Stimulated activated CD4-positive, alpha-beta T cell treated with anti-CD3 and anti-CD28 coated beads, Interleukin-2, amount 100 ng/mL, for 4 hours (primary cell): ENCODE measurements at regions not wholly inside any gene's neighbourhood (a gene's known extent, or its start where the extent isn't known, plus 50 kb on each side); places are given as distances from the start of the nearest gene placed in this dataset.

Source experiments
- DNase-seq: peaks from one replicate; pipeline ENCODE4 v3.0.0-alpha.2; 2020; ENCODE audit warnings: low read depth

DNA sequence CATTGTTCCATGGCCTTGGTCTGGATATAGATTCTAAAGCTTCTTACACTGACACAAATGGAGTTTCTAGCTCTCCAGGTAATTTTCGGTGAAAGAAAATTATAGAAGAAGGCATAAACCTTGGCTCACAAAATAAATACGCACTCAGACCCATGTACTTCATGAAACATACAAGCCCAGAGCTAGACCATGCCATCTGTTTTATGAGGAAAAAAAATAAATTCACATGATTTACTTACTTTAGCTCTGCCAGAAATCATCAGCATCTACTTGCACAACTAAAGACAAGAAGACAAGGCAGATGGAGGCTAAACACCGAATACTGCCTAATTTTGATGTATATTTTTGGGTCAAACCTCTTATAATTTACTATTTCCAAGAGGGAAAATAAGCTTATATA is 197.4 kb upstream of the KLF14 start:
- DNase-seq, result no peak

DNA sequence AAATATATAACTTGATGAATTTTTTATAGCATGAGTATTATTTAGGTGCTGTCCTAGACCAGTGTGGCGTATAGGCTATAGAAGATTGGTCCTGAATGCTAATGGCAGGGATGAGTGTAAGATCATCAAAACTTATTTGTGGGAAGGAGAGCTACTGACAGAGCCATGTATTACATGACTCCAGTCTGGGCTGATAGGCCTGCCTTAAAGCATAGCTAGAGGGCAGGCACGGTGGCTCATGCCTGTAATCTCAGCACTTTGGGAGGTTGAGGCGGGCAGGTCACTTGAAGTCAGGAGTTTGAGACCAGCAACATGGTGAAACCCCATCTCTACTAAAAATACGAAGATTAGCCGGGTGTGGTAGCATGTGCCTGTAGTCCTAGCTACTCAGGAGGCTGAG is 198.1 kb upstream of the KLF14 start:
- DNase-seq, result no peak

DNA sequence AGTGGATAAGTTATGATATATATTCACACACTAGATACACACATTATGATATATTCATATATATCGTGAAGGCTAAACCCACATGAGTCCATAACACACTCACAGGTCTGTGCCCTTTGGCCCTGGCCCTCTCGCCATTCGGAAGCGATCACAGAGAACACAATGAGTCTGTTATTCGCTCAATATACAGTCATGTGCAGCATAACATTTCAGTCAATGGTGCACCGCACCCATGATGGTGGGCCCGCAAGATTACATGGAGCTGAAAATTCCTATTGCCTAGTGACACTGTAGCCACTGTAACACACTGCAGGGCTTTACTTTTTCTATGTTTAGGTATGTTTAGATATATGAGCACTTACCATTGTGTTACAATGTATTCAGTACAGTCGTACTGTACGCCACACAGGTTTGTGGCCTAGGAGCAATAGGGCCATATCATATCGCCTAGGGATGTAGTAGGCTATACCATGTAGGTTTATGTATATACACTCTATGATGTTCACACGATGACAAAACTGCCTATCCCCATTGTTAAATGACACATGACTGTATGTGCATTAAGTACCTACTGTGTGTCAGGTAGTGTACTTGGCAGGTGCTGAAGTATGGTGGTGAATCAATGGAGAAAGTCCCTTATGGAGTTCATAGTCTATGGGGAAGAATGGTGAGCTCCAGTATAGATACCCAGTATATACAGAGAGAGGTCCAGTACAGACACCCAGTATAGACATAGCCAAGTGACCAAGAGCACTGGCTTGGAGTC is 198.8 kb upstream of the KLF14 start:
- no peak for DNase-seq

DNA sequence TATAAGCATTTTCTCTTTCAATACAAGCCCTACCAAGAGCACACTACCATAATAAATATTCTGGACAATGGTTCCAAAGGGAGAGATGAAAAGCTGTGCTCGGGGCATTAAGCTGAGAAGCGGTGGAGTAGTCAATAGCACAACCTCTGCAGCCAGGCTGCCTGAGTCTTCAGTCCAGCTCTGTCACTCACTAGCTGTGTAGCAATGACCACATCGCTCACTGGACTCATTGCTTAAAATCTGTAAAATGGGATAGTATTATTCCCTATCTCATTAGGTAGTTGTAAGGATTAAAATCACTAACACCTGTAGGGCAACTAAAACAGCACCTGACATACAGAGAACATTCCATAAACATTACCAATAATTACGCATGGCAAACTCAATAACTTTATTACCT is 199.9 kb upstream of the KLF14 start:
- DNase-seq, result no peak

- no peak for DNase-seq
Observed at GRCh38 chr7:130935564-130936157, 201.7 kb upstream of the KLF14 start.

DNA sequence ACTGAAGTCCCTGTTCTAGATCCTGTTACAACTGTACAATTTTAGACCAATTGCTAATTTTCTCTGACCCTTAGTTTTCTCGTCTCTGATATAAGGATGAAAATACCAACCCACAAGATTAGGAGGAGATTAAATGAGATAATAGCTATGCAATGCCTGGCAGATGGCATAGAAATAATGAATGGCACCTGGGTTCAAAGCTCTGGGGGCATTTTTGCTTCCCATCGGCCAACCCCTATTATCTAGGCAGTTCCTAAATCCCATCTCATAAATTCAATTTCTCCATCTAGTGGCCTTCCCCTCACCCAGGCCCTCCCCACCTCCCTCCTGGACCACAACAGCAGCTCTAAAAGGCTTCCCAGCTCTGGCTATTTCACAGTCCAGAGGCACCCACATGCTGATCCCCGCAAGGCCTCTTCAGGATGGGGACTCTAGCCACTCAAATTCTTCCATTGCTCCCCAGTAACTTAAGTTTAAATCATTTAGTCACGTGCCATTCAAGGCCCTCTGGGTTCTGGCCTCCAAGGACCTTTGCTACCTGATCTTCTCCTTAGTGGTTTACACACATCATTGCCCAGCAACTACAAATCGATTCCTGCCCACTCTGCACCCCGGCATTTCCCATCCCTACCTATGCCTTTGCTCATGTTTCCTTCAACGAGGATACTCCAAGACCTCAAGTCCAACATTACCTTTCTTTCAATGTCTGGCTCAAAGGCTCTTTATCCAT is 202.4 kb upstream of the KLF14 start:
- no peak for DNase-seq

- DNase-seq, result no peak
Observed at GRCh38 chr7:130937016-130937415, 203.0 kb upstream of the KLF14 start.

DNA sequence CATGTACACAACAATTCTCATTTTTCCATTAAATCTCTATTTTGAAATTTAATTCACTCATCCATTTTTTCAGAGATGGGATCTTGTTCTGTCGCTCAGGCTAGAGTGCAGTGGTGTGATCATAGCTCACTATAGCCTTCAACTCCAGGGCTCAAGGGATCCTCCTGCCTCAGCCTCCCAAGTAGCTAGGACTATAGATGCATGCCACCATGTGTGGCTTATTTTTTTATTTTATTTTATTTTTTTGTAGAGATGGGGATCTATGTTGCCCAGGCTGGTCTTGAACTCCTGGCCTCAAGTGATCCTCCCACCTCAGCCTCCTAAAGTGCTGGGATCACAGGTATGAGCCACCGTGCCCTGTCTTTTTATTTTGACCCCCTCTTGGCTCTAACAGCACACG is 203.8 kb upstream of the KLF14 start:
- DNase-seq, result no peak

DNA sequence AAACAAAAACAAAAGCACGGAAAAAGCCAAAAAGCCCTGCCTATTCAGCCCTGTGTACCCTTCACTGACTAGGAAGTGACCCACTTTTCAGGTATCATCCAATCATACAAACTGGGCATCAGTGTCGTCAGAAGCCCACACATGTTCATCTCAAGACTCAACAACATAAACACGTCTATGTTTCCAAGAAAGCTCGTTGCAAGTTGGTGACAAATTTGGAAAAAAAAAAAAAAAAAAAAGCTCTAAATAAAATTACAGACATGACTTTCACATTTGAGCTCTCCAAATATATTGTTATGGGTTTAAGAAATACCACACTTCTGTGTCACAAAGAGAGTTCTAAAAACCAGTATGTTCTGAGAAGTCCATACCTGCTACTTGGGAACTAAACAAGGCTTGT is 204.7 kb upstream of the KLF14 start:
- DNase-seq, result no peak

DNA sequence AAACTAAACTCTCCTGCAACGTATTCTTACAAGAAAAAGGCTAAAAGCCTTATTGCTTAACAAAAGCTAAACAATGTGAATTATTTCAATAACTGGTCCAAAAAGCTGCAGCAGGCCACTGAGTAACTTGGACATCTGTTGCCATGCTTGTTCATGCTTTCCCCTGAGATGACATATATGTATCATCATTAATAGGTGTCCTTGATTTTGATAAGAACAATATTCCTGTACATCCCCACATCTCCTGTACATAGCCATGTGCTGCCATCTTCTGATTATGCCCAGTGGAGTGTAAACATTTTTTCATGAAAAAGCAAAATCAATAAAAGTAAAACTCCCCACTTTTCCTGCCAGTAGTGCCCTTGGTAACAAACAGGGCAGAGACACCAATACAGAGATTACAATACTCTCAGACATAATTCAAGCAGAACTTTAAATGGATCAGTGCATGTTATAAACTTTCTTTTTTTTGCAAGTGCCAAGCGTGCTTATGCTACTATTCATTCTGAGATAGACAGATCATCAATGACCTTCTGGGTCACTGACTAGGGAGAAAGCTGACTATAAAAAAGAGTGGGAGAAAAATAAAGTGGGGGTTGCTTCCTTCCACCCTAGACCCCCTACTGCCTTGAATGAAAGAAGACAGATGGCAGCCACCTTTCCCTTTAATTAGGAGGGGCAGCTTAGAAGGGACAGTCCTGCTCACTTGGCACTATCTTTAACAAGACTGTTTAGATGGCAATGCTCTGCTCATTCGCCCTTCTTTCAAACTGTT is 205.5 kb upstream of the KLF14 start:
- DNase-seq, result no peak

GRCh38 chr7:130940326-130940725 is 206.3 kb upstream of the KLF14 start:
- DNase-seq, result no peak

GRCh38 chr7:130940907-130941306 is 206.9 kb upstream of the KLF14 start:
- no peak for DNase-seq

- no peak for DNase-seq
Observed at GRCh38 chr7:130941322-130942210, 207.6 kb upstream of the KLF14 start.

DNA sequence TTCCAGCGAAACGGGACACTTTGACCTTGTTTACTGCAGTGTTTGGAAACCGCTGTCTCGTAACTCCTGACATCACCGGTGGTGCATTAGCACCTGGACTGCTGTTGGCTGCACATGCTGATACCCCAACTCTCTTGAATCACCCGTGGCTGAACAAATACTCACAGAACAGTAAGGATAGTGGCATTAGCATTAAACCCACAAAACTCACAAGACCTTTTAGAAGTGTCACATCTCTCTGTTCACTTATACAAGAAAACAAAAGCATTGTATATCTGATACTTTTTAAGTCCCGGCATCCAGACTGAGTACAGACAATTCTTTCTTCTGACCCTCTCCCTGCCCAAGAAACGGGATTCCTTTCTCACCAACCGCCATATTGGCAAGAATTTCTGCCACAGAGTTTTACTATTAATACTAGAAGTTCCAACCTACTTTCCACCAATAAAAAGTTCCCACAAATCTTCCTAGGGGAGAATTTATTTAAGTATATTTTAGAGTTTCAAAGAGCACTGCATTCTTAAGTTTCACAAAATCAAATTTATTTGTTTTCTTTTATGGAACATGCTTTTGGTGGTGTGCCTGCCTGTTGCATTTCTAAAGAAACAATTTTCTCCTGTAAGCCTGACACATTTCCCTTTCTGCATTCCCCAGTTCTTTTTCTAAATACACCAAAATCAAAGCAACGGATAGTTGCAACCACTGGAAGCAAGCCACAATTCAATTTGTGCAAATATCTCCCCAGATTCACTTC is 208.4 kb upstream of the KLF14 start:
- DNase-seq, result no peak

GRCh38 chr7:130943336-130943901 is 209.4 kb upstream of the KLF14 start:
- no peak for DNase-seq

GRCh38 chr7:130943981-130944380 is 210.0 kb upstream of the KLF14 start:
- DNase-seq, result no peak

DNA sequence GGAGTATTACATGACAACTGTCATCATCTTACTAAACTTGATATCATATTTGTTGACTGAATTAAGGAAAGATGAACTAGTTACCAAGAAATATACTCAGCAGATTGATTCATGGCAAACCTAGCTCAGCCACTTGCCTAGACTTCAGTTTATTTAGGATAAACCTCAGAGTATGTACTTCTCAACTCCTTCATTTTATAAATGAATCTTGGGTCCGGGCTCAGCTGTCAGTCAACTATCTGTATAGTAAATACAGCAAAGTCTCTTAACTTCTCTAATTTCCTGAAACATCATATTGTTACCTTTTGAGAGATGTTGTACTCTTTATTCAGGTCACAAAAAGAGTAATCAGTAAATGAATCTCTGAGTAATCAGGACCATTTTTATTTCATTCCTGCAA is 211.0 kb upstream of the KLF14 start:
- no peak for DNase-seq

DNA sequence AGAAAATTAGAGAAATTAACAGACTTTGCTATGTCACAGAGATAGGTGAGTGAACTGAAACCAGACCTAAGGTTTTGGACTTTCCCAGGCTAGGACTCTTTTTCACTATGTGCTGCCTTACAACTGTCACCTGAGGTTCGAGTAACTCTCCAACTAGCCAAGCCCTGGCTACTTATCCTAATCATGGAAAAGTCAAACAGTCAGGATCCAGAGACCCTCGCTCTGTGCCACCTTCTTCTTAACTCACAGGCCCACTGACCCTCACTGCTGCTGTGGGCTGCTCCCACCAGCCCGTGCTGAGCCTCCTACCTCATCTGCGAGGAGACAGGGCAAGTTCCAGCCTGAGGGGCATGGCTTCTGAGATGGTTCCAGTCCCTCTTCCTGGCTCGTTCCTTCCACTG is 211.4 kb upstream of the KLF14 start:
- DNase-seq, result no peak

- no peak for DNase-seq
Observed at GRCh38 chr7:130946114-130946513, 212.1 kb upstream of the KLF14 start.

GRCh38 chr7:130947792-130948580 is 214.0 kb upstream of the KLF14 start:
- no peak for DNase-seq
